ENCODE measurements at regions not wholly inside any gene's neighbourhood (a gene's known extent, or its start where the extent isn't known, plus 50 kb on each side); places are given as distances from the start of the nearest gene placed in this dataset.

- H3K4me3 ChIP-seq (ENCODE audit: low read depth, low read length) = no peak overlapping the region
- no peaks in the 10 kb centered on the region for H3K9me3 ChIP-seq (ENCODE audit: control insufficient read depth, insufficient read depth, low read length)
- H3K9ac ChIP-seq (ENCODE audit: low read depth, low read length) = no peak overlapping the region
- H3K4me1 ChIP-seq (ENCODE audit: control insufficient read depth, insufficient read depth, low read length) = no peaks in the 10 kb centered on the region
- H3K36me3 ChIP-seq (ENCODE audit: control insufficient read depth, insufficient read depth, low read length) = no peaks in the 10 kb centered on the region
- no peaks in the 10 kb centered on the region for H3K27me3 ChIP-seq (ENCODE audit: control insufficient read depth, insufficient read depth, low read length)
- H3K27ac ChIP-seq (ENCODE audit: low read depth, low read length) = no peak overlapping the region
Observed at GRCh38 chr1:102757363-102757762, 351.0 kb downstream of the COL11A1 start.

- Histone ChIP-seq H3K9ac (ENCODE audit: low read depth, low read length) (no peak overlapping the region), H3K4me1 (ENCODE audit: control insufficient read depth, insufficient read depth, low read length) (no peaks in the 10 kb centered on the region), H3K36me3 (ENCODE audit: control insufficient read depth, insufficient read depth, low read length) (no peaks in the 10 kb centered on the region), H3K4me3 (ENCODE audit: low read depth, low read length) (no peak overlapping the region), H3K27ac (ENCODE audit: low read depth, low read length) (no peak overlapping the region), H3K27me3 (ENCODE audit: control insufficient read depth, insufficient read depth, low read length) (no peaks in the 10 kb centered on the region), H3K9me3 (ENCODE audit: control insufficient read depth, insufficient read depth, low read length) (no peaks in the 10 kb centered on the region)
Observed at GRCh38 chr1:102751111-102751510, 357.2 kb downstream of the COL11A1 start.

GRCh38 chr1:102742426-102742825 lies 365.9 kb downstream of the COL11A1 start:
- Histone ChIP-seq H3K9ac (ENCODE audit: low read depth, low read length) (no peak overlapping the region), H3K27ac (ENCODE audit: low read depth, low read length) (no peak overlapping the region), H3K9me3 (ENCODE audit: control insufficient read depth, insufficient read depth, low read length) (peaks cover 2% of the 10 kb centered on the region; the same call in 1 of the 2 replicates), H3K4me3 (ENCODE audit: low read depth, low read length) (no peak overlapping the region), H3K36me3 (ENCODE audit: control insufficient read depth, insufficient read depth, low read length) (no peaks in the 10 kb centered on the region), H3K4me1 (ENCODE audit: control insufficient read depth, insufficient read depth, low read length) (no peaks in the 10 kb centered on the region), H3K27me3 (ENCODE audit: control insufficient read depth, insufficient read depth, low read length) (no peaks in the 10 kb centered on the region)

GRCh38 chr1:102733491-102734236 lies 374.7 kb downstream of the COL11A1 start:
- Histone ChIP-seq H3K36me3 (ENCODE audit: control insufficient read depth, insufficient read depth, low read length) (no peaks in the 10 kb centered on the region), H3K4me3 (ENCODE audit: low read depth, low read length) (no peak overlapping the region), H3K27ac (ENCODE audit: low read depth, low read length) (no peak overlapping the region), H3K4me1 (ENCODE audit: control insufficient read depth, insufficient read depth, low read length) (no peaks in the 10 kb centered on the region), H3K9ac (ENCODE audit: low read depth, low read length) (no peak overlapping the region), H3K27me3 (ENCODE audit: control insufficient read depth, insufficient read depth, low read length) (no peaks in the 10 kb centered on the region), H3K9me3 (ENCODE audit: control insufficient read depth, insufficient read depth, low read length) (no peaks in the 10 kb centered on the region)

- Histone ChIP-seq H3K27me3 (ENCODE audit: control insufficient read depth, insufficient read depth, low read length) (no peaks in the 10 kb centered on the region), H3K9me3 (ENCODE audit: control insufficient read depth, insufficient read depth, low read length) (no peaks in the 10 kb centered on the region), H3K27ac (ENCODE audit: low read depth, low read length) (no peak overlapping the region), H3K36me3 (ENCODE audit: control insufficient read depth, insufficient read depth, low read length) (no peaks in the 10 kb centered on the region), H3K4me1 (ENCODE audit: control insufficient read depth, insufficient read depth, low read length) (no peaks in the 10 kb centered on the region), H3K9ac (ENCODE audit: low read depth, low read length) (no peak overlapping the region), H3K4me3 (ENCODE audit: low read depth, low read length) (no peak overlapping the region)
Observed at GRCh38 chr1:102732927-102733326, 375.4 kb downstream of the COL11A1 start.

- Histone ChIP-seq H3K27ac (ENCODE audit: low read depth, low read length) (no peak overlapping the region), H3K27me3 (ENCODE audit: control insufficient read depth, insufficient read depth, low read length) (no peaks in the 10 kb centered on the region), H3K9me3 (ENCODE audit: control insufficient read depth, insufficient read depth, low read length) (no peaks in the 10 kb centered on the region)
Observed at GRCh38 chr1:102726417-102726816, 381.9 kb downstream of the COL11A1 start.

GRCh38 chr1:102724741-102725140 lies 383.6 kb downstream of the COL11A1 start:
- no peaks in the 10 kb centered on the region for H3K36me3 ChIP-seq (ENCODE audit: control insufficient read depth, insufficient read depth, low read length)
- H3K4me3 ChIP-seq (ENCODE audit: low read depth, low read length) = no peak overlapping the region
- H3K9me3 ChIP-seq (ENCODE audit: control insufficient read depth, insufficient read depth, low read length) = no peaks in the 10 kb centered on the region
- no peaks in the 10 kb centered on the region for H3K27me3 ChIP-seq (ENCODE audit: control insufficient read depth, insufficient read depth, low read length)
- no peak overlapping the region for H3K9ac ChIP-seq (ENCODE audit: low read depth, low read length)
- H3K4me1 ChIP-seq (ENCODE audit: control insufficient read depth, insufficient read depth, low read length) = no peaks in the 10 kb centered on the region
- H3K27ac ChIP-seq (ENCODE audit: low read depth, low read length) = no peak overlapping the region

More at GRCh38 chr1:102726417-102726816, 381.9 kb downstream of the COL11A1 start:
- Histone ChIP-seq H3K9ac (ENCODE audit: low read depth, low read length) (no peak overlapping the region), H3K4me1 (ENCODE audit: control insufficient read depth, insufficient read depth, low read length) (no peaks in the 10 kb centered on the region), H3K4me3 (ENCODE audit: low read depth, low read length) (no peak overlapping the region), H3K36me3 (ENCODE audit: control insufficient read depth, insufficient read depth, low read length) (no peaks in the 10 kb centered on the region)

GRCh38 chr1:102715150-102715549 lies 393.2 kb downstream of the COL11A1 start:
- H3K36me3 ChIP-seq (ENCODE audit: control insufficient read depth, insufficient read depth, low read length) = no peaks in the 10 kb centered on the region

GRCh38 chr1:102699524-102699923 lies 408.8 kb downstream of the COL11A1 start:
- Histone ChIP-seq H3K27me3 (ENCODE audit: control insufficient read depth, insufficient read depth, low read length) (no peaks in the 10 kb centered on the region), H3K4me1 (ENCODE audit: control insufficient read depth, insufficient read depth, low read length) (no peaks in the 10 kb centered on the region), H3K36me3 (ENCODE audit: control insufficient read depth, insufficient read depth, low read length) (no peaks in the 10 kb centered on the region), H3K4me3 (ENCODE audit: low read depth, low read length) (no peak overlapping the region), H3K27ac (ENCODE audit: low read depth, low read length) (no peak overlapping the region), H3K9ac (ENCODE audit: low read depth, low read length) (no peak overlapping the region), H3K9me3 (ENCODE audit: control insufficient read depth, insufficient read depth, low read length) (no peaks in the 10 kb centered on the region)

More at GRCh38 chr1:102715150-102715549, 393.2 kb downstream of the COL11A1 start:
- Histone ChIP-seq H3K4me1 (ENCODE audit: control insufficient read depth, insufficient read depth, low read length) (no peaks in the 10 kb centered on the region), H3K27me3 (ENCODE audit: control insufficient read depth, insufficient read depth, low read length) (no peaks in the 10 kb centered on the region), H3K27ac (ENCODE audit: low read depth, low read length) (no peak overlapping the region), H3K9ac (ENCODE audit: low read depth, low read length) (no peak overlapping the region), H3K9me3 (ENCODE audit: control insufficient read depth, insufficient read depth, low read length) (no peaks in the 10 kb centered on the region), H3K4me3 (ENCODE audit: low read depth, low read length) (no peak overlapping the region)

GRCh38 chr1:102693345-102693744 lies 415.0 kb downstream of the COL11A1 start:
- Histone ChIP-seq H3K9ac (ENCODE audit: low read depth, low read length) (no peak overlapping the region), H3K27me3 (ENCODE audit: control insufficient read depth, insufficient read depth, low read length) (no peaks in the 10 kb centered on the region), H3K27ac (ENCODE audit: low read depth, low read length) (no peak overlapping the region), H3K9me3 (ENCODE audit: control insufficient read depth, insufficient read depth, low read length) (no peaks in the 10 kb centered on the region; the same call in 1 of the 2 replicates), H3K4me3 (ENCODE audit: low read depth, low read length) (no peak overlapping the region), H3K4me1 (ENCODE audit: control insufficient read depth, insufficient read depth, low read length) (no peaks in the 10 kb centered on the region), H3K36me3 (ENCODE audit: control insufficient read depth, insufficient read depth, low read length) (no peaks in the 10 kb centered on the region)

- Histone ChIP-seq H3K36me3 (ENCODE audit: control insufficient read depth, insufficient read depth, low read length) (no peaks in the 10 kb centered on the region), H3K4me1 (ENCODE audit: control insufficient read depth, insufficient read depth, low read length) (no peaks in the 10 kb centered on the region), H3K27ac (ENCODE audit: low read depth, low read length) (no peak overlapping the region), H3K9me3 (ENCODE audit: control insufficient read depth, insufficient read depth, low read length) (no peaks in the 10 kb centered on the region; the same call in 1 of the 2 replicates), H3K4me3 (ENCODE audit: low read depth, low read length) (no peak overlapping the region), H3K9ac (ENCODE audit: low read depth, low read length) (no peak overlapping the region), H3K27me3 (ENCODE audit: control insufficient read depth, insufficient read depth, low read length) (no peaks in the 10 kb centered on the region)
Observed at GRCh38 chr1:102691592-102692090, 416.7 kb downstream of the COL11A1 start.
